ENCODE measurements at regions not wholly inside any gene's neighbourhood (a gene's known extent, or its start where the extent isn't known, plus 50 kb on each side); places are given as distances from the start of the nearest gene placed in this dataset.
"Not testable (repeated sequence)": the region's sequence is repeated elsewhere in the genome, so short reads cannot be mapped to it uniquely, and the experiment has no call there.

DNA sequence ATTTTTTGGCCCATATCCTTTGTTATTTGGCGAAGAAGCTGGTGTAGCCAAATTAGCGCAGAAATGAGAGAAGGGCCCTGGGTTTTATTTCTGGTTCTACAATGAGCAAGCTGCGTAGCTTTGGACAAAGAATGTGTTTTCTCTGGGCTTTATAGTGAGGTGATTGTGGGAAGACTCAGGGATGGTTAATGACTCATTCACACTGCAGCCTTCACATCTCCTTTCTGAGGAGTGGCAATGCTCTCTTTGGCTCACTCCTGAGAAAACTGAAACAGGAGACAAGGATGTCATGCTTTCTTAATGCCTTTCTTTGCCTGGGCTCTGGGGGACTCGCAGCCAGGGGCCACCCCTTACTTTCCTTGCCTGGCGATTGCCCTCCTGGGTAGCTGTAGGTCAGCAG, 271.0 kb upstream of the PODXL start:
- Histone ChIP-seq H3K9me1 (ENCODE audit: control insufficient read depth, extremely low read depth, insufficient read depth, low read length) (no peaks in the 10 kb centered on the region), H4K20me1 (ENCODE audit: control insufficient read depth, extremely low read depth, insufficient read depth, low read length) (no peaks in the 10 kb centered on the region), H3K27ac (ENCODE audit: control insufficient read depth, insufficient read depth, low read length) (no peak overlapping the region), H3K4me2 (ENCODE audit: control insufficient read depth, extremely low read depth, insufficient read depth, low read depth, low read length) (no peak overlapping the region), H3K36me3 (ENCODE audit: control insufficient read depth in 2 of 2, extremely low read depth in 1 of 2, insufficient read depth in 2 of 2, low read length in 2 of 2) (no peaks in the 10 kb centered on the region), H3K27me3 (ENCODE audit: control insufficient read depth, extremely low read depth, insufficient read depth, low read length) (peaks cover 21% of the 10 kb centered on the region), H3K4me3 (ENCODE audit: control insufficient read depth in 2 of 3, extremely low read depth in 1 of 3, insufficient read depth in 2 of 3, low read depth in 1 of 3, low read length in 3 of 3) (no peak overlapping the region), H3K9me3 (ENCODE audit: control insufficient read depth, low read depth, low read length) (no peaks in the 10 kb centered on the region), H3K79me2 (ENCODE audit: control insufficient read depth, insufficient read depth, low read length) (no peaks in the 10 kb centered on the region), H3K9ac (ENCODE audit: control insufficient read depth, extremely low read depth, insufficient read depth, low read length) (no peak overlapping the region), H2AFZ (ENCODE audit: control insufficient read depth, low read length) (no peak overlapping the region), H3K4me1 (ENCODE audit: control insufficient read depth, extremely low read depth, insufficient read depth, low read length) (no peaks in the 10 kb centered on the region)
- dilution Hi-C loops (cut with MboI; ENCODE audit: extremely low pct_ligation_motif_present, low sequenced_read_pairs), result no loop called here
- TF ChIP-seq, protein P1, sequence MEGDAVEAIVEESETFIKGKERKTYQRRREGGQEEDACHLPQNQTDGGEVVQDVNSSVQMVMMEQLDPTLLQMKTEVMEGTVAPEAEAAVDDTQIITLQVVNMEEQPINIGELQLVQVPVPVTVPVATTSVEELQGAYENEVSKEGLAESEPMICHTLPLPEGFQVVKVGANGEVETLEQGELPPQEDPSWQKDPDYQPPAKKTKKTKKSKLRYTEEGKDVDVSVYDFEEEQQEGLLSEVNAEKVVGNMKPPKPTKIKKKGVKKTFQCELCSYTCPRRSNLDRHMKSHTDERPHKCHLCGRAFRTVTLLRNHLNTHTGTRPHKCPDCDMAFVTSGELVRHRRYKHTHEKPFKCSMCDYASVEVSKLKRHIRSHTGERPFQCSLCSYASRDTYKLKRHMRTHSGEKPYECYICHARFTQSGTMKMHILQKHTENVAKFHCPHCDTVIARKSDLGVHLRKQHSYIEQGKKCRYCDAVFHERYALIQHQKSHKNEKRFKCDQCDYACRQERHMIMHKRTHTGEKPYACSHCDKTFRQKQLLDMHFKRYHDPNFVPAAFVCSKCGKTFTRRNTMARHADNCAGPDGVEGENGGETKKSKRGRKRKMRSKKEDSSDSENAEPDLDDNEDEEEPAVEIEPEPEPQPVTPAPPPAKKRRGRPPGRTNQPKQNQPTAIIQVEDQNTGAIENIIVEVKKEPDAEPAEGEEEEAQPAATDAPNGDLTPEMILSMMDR (optimal IDR thresholded peaks at IDR 0.05 in 1 of 3, IDR thresholded peaks at IDR 0.05 in 1 of 3, conservative IDR thresholded peaks at IDR 0.05 in 1 of 3; ENCODE audit: extremely low read depth in 1 of 3, insufficient read depth in 2 of 3, low read length in 3 of 3), result no peak
- TF ChIP-seq EZH2 (IDR thresholded peaks at IDR 0.05; ENCODE audit: low read length), result no peak
- DNase-seq (ENCODE audit: low read depth, low spot score) (no peak), FAIRE-seq (no peak)

DNA sequence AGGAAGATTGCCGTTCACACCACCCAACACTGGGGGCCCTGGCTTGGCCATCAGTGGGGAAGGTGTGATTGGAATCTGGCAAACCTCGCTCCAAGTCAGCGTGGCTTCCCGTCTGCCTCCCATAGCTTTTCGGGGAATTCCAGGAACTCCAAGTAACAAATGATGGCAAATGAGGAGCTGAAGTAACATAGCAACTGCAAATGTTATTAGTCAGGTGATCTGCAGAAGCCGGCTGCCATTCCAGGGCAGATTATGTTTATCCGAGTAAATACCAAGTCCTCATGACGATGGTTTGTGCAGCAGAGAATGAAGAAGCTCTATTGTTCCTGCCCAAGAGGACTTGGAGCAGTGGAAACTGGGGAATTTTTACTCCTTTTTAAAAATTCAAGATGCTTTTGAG, 270.5 kb upstream of the PODXL start:
- Histone ChIP-seq H3K36me3 (ENCODE audit: control insufficient read depth in 2 of 2, extremely low read depth in 1 of 2, insufficient read depth in 2 of 2, low read length in 2 of 2) (no peaks in the 10 kb centered on the region), H3K9me3 (ENCODE audit: control insufficient read depth, low read depth, low read length) (no peaks in the 10 kb centered on the region), H2AFZ (ENCODE audit: control insufficient read depth, low read length) (no peak overlapping the region), H3K27me3 (ENCODE audit: control insufficient read depth, extremely low read depth, insufficient read depth, low read length) (peaks cover 19% of the 10 kb centered on the region), H3K79me2 (ENCODE audit: control insufficient read depth, insufficient read depth, low read length) (no peaks in the 10 kb centered on the region), H3K27ac (ENCODE audit: control insufficient read depth, insufficient read depth, low read length) (no peak overlapping the region), H3K9ac (ENCODE audit: control insufficient read depth, extremely low read depth, insufficient read depth, low read length) (no peak overlapping the region), H3K4me3 (ENCODE audit: control insufficient read depth in 2 of 3, extremely low read depth in 1 of 3, insufficient read depth in 2 of 3, low read depth in 1 of 3, low read length in 3 of 3) (no peak overlapping the region), H3K9me1 (ENCODE audit: control insufficient read depth, extremely low read depth, insufficient read depth, low read length) (no peaks in the 10 kb centered on the region), H3K4me1 (ENCODE audit: control insufficient read depth, extremely low read depth, insufficient read depth, low read length) (no peaks in the 10 kb centered on the region), H3K4me2 (ENCODE audit: control insufficient read depth, extremely low read depth, insufficient read depth, low read depth, low read length) (no peak overlapping the region), H4K20me1 (ENCODE audit: control insufficient read depth, extremely low read depth, insufficient read depth, low read length) (no peaks in the 10 kb centered on the region)
- DNase-seq (ENCODE audit: low read depth, low spot score) (no peak), FAIRE-seq (no peak)
- dilution Hi-C loops (cut with MboI; ENCODE audit: extremely low pct_ligation_motif_present, low sequenced_read_pairs), result no loop called here
- TF ChIP-seq, protein P1 (optimal IDR thresholded peaks at IDR 0.05 in 1 of 3, IDR thresholded peaks at IDR 0.05 in 1 of 3, conservative IDR thresholded peaks at IDR 0.05 in 1 of 3; ENCODE audit: extremely low read depth in 1 of 3, insufficient read depth in 2 of 3, low read length in 3 of 3), result no peak
- no peak for TF ChIP-seq EZH2 (IDR thresholded peaks at IDR 0.05; ENCODE audit: low read length)

DNA sequence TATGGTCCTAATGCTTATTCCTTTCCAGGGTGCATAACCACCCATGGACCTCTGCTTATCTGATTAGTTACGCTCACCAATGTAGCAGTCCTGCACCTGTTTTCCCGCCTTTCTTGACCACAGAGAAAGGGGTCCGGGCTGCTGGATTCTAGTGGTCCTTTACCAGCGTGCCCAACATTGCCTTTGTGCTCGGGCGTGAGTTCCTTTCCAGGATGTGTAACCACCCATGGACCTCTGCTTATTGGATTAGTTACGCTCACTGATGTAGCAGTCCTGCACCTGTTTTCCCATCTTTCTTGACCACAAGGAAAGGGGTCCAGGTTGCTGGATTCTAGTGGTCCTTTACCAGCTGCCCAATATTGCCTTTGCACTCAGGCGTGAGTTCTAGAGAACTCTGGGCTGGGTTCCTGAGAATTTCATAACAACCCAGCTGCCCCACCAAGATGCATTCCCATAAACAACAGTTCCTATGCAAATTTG, 267.6 kb upstream of the PODXL start:
- H4K20me1 ChIP-seq (ENCODE audit: control insufficient read depth, extremely low read depth, insufficient read depth, low read length); H3K4me2 ChIP-seq (ENCODE audit: control insufficient read depth, extremely low read depth, insufficient read depth, low read depth, low read length); dilution Hi-C loops (cut with MboI; ENCODE audit: extremely low pct_ligation_motif_present, low sequenced_read_pairs); H3K9me3 ChIP-seq (ENCODE audit: control insufficient read depth, low read depth, low read length); FAIRE-seq; H3K36me3 ChIP-seq (ENCODE audit: control insufficient read depth in 2 of 2, extremely low read depth in 1 of 2, insufficient read depth in 2 of 2, low read length in 2 of 2); H2AFZ ChIP-seq (ENCODE audit: control insufficient read depth, low read length); H3K27ac ChIP-seq (ENCODE audit: control insufficient read depth, insufficient read depth, low read length); H3K4me1 ChIP-seq (ENCODE audit: control insufficient read depth, extremely low read depth, insufficient read depth, low read length); DNase-seq (ENCODE audit: low read depth, low spot score); H3K4me3 ChIP-seq (ENCODE audit: control insufficient read depth in 2 of 3, extremely low read depth in 1 of 3, insufficient read depth in 2 of 3, low read depth in 1 of 3, low read length in 3 of 3); H3K27me3 ChIP-seq (ENCODE audit: control insufficient read depth, extremely low read depth, insufficient read depth, low read length); H3K9ac ChIP-seq (ENCODE audit: control insufficient read depth, extremely low read depth, insufficient read depth, low read length); H3K79me2 ChIP-seq (ENCODE audit: control insufficient read depth, insufficient read depth, low read length); H3K9me1 ChIP-seq (ENCODE audit: control insufficient read depth, extremely low read depth, insufficient read depth, low read length): not testable (repeated sequence)
